Stomach (tissue), 4 donors: ENCODE measurements at regions not wholly inside any gene's neighbourhood (a gene's known extent, or its start where the extent isn't known, plus 50 kb on each side); places are given as distances from the start of the nearest gene placed in this dataset.

Source experiments
- CTCF ChIP-seq, 7 experiments: fragments of 450-650 bp in 4 of 7; fragments of 200-600 bp in 3 of 7; sonication (generic) in 3 of 7; IDR thresholded peaks; one replicate each; pipeline ENCODE4 v1.5.1; 2016 to 2019; ENCODE audit warnings: antibody characterized with exemption in 7 of 7, control low read depth in 2 of 7, mild to moderate bottlenecking in 1 of 7
- EP300 ChIP-seq: sonication (generic); formaldehyde crosslinking; IDR thresholded peaks from one replicate; pipeline ENCODE4 v1.6.1; 2017; ENCODE audit warnings: antibody characterized with exemption
- POLR2A ChIP-seq, 4 donors: fragments of 450-650 bp; IDR thresholded peaks; one replicate each; pipeline ENCODE4 v1.6.1; 2016; ENCODE audit warnings: antibody characterized with exemption in 4 of 4, control low read depth in 2 of 4, mild to moderate bottlenecking in 1 of 4, moderate library complexity in 1 of 4

GRCh38 chr18:76678248-76678647 is 144.1 kb upstream of the ZNF236 start:
- no peak for TF ChIP-seq CTCF (IDR thresholded peaks at IDR 0.05)
- TF ChIP-seq EP300 = no peak
- TF ChIP-seq POLR2A (IDR thresholded peaks at IDR 0.05) = no peak
